ELR (cell line): ENCODE measurements at regions not wholly inside any gene's neighbourhood (a gene's known extent, or its start where the extent isn't known, plus 50 kb on each side); places are given as distances from the start of the nearest gene placed in this dataset.

ENCODE experiments used
- DNase-seq: peaks from one replicate; pipeline ENCODE4 v3.0.0-alpha.2; 2015; ENCODE audit warnings: low read depth

- no peak for DNase-seq
Observed at GRCh38 chr3:150218236-150218635, 189.9 kb upstream of the TSC22D2 start.

- no peak for DNase-seq
Observed at GRCh38 chr3:150217691-150218090, 190.4 kb upstream of the TSC22D2 start.

DNA sequence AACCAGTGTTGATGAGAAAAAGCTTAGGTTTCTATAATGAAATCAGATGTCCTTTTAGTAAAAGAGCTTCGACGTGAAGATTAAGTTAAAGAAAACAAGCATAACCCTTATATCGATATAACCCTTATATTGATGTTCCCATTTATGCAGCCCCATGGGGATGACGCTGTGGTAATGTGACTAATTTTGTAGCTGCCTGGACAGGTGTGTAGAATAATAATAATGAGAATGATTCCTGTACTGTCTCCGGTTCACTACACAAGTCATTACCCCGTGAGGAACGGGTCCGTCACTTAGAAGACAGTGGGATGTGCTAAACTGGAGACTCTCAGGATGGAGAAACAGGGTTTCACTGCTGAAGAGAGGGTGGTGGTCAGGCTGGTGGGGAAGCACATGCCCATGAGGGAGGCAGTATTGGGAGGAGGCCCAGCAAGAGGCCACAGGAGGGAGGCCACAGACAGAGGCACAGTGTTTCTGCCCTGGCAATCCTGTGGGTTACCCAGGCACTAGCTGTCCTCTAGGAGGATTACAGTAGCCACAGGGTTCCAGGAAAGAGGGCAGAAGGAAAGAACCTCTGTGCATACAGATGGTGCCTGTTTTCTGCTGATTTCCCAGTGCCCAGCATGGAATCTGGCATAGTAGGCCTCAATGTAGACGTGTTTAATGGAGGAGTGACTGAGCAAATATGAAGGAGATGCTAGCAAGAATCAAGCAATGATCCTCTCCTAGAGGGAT, 191.1 kb upstream of the TSC22D2 start:
- no peak for DNase-seq

GRCh38 chr3:150216041-150216811, 191.9 kb upstream of the TSC22D2 start:
- peak; percentile 72 for DNase-seq

GRCh38 chr3:150215616-150216015, 192.5 kb upstream of the TSC22D2 start:
- DNase-seq: peak; percentile 17

- DNase-seq: no peak
Observed at GRCh38 chr3:150213577-150213976, 194.5 kb upstream of the TSC22D2 start.

- DNase-seq: no peak
Observed at GRCh38 chr3:150210461-150211110, 197.5 kb upstream of the TSC22D2 start.

DNA sequence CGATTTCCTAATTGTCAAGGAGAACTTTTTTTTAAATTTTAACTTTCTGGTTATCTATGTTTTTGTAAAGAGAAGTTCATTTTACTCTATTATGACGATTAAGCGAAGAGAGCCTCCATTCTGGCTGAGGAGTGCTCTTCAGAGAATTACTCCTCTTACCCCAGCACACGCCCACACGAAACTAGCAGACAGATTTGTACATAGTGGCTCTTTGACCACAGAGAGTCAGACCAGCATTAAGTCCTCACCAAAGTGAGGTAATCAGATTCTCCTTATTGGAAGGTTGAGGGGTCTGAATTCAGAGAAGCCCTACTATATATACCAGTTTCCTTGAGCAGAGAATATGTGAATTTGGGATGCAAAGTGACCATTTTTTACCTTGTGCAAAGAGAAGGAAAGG, 204.8 kb upstream of the TSC22D2 start:
- DNase-seq: no peak

DNA sequence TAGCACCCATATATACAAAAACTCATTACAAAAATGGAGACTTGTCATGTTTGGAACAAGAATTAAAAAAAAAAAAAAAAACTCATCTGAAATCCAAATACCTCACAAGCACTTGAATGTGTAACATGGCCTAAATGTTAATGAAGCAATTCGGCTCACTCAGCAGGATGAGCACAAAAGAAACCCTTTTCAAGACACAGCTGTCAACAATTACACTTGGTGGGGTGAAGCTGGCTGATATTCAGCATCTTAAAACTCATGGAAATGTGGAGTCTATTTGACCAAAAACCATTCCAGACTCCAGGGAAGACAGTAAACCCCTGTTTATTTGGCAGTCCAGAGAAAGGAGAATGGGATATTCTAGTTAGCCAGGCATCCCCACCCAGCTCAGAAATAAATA, 205.4 kb upstream of the TSC22D2 start:
- no peak for DNase-seq

DNA sequence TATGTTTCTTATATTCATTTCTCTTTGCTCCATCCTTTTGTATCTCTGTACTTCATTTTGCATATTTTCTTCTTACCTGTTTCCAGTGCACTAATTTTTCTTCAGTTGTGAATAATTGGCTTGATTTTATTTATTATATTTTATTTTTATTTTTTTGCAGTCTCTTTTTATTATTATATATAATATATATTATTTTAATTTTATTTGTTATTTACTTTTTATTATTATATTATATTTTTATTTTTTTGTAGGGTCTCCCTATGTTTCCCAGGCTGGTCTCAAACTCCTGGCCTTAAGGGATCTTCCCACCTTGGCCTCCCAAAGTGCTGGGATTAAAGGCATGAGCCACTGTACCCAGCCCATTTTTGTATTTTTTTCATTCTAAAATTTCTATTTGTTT, 213.1 kb upstream of the TSC22D2 start:
- DNase-seq: no peak

DNA sequence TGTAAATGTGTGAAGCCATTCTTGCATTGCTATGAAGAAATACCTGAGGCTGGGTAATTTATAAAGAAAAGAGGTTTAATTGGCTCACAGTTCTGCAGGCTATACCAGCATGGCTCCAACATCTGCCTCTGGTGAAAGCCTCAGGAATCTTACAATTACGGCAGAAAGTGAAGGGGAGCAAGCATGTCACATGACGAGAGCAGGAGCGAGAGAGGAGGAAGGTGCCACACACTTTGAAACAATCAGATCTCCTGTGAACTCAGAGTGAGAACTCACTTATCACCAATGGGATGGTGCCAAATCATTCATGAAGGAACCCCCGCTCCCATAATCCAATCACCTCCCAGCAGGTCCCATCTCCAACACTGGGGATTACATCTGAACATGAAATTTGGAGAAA, 213.6 kb upstream of the TSC22D2 start:
- DNase-seq: no peak

- peak; percentile 70 for DNase-seq
Observed at GRCh38 chr3:150184426-150185071, 213.9 kb upstream of the PFN2 start.

DNA sequence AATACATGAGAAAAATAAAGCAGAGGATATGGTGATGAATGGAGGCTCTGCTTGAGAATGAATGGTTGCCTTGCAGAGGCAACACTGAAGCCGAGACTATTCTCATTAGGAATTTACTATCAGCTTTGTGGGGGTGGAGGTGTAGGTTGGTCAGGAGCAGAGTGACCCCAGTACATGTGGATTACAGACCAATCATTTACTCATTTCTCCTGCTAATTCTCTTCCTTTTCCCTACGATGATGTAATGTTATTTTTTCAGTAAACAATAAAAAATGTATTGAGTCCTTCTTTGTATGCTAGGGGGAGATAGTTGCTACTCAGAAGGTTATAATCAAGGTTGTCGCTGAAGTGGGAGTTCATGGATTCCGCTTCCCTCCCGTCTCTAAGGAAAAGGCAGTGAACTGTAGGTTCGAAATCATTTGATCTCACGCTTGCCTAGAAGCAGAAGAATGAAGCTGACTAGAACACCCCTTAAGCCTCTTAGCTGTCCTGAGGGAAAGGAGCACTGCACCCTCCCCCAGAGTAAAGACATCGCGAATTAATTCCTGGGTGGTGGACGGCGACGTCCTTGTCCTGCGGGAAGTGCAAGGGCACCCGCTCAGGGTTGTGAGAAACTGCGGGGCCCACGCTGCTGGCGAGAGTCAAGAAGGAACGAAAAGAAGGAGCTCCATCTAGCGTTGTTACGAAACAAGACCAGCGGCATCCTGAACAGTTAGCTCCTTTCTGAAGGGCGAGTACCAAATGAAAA, 213.2 kb upstream of the PFN2 start:
- DNase-seq: peak; percentile 93

- DNase-seq: no peak
Observed at GRCh38 chr3:150180334-150180733, 209.6 kb upstream of the PFN2 start.

DNA sequence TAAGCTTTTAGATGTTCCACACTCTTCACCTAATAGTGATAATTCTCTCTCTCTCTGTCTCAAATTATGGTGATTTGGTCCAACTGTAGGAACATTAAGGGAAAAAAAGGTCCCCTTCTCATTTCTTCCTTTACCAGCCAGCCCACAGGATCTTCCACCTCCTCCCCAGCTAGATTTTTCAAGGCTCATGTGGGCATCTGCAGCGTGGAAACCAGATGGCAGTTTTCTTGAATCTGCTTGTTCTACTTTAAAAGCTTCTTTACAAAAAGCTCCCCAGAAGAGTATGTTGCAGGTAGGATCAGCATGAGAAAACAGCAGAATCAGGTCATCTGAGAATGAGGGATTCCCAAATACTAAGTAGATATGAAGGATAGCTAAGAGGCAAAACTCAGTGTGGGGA, 208.6 kb upstream of the PFN2 start:
- DNase-seq: no peak

DNA sequence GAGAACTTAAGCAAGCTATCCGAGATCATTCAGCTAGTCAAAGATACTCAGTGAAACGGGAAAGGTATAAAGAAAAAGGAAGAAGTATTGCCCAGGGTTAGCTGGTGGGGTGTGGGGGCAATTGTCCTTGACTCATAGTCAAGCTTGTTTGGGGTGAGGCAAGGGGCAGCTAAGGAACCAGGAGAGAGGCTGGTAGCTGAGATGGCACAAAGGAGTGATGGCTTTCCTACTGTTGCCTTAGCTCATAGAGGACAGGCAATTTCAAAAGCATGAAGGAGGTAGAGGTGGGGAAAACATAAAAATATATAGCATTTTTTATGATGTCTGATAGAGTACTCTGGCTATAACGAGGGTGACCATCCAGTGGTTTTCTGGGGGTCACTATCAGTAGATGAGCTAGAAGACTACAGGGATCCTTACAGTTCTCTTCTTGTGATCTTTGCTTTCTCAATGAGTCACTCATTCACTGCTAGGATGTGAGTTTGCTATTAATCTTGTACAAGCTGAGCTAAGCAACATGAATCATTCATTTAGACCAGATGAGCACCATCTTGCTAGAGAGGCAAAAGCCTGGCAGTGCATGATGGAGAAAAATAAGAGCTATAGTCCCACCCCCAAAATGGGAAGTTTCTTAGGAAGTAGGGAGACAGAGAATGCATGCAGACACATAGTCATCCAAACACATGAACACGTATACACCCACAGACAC, 207.1 kb upstream of the PFN2 start:
- DNase-seq: peak; percentile 84

- no peak for DNase-seq
Observed at GRCh38 chr3:150174179-150174578, 203.5 kb upstream of the PFN2 start.

DNA sequence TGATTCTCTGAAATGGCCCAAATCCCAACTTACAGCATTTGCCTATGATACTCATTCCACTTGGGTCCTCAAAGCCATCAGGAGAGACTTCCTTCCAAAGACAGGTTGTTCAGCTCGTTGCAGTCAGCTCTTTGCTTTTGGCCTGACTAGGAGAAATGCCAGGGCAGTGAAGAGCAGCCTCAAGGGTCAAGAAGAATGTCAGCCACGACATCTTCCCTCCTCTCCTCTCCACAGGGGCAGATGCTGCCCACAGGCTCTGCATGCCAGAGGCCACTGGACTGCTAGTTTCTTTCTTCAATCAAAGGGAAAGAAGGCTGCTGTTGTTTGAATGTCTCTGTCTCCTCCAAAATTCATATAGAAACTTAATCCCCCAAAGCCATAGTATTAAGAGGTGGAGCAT, 201.7 kb upstream of the PFN2 start:
- DNase-seq: no peak

DNA sequence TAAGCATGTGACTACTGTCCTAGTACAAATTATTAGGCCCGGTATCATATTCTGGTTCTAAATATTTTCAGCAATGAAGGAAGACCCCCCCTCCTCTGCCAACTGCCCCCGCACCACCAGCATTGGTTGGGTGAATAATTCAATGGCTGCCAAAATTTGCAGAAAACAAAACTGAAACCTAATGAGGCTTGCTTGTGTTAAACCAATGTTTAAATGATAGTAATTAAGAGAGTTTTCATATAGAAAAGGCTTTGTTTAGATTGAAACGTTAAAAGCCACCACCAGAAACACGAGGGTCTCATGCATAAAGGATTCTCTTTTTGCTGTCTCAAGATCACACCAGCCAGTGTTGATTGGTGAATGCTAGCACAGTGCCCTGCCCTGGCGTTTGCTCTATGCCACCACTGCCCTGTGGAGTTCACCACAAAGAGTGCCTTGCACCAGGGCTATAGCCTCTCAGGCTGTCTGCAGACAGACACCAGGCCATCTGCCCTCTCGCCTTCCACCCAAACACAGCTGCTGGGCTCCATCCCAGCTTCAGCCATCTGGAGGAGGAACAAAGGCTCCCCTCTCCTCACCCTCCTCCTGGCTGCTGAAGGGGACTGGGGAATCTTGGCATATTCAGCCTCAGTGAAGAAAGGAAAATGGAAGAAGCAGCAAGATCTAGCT, 200.3 kb upstream of the PFN2 start:
- DNase-seq: no peak

DNA sequence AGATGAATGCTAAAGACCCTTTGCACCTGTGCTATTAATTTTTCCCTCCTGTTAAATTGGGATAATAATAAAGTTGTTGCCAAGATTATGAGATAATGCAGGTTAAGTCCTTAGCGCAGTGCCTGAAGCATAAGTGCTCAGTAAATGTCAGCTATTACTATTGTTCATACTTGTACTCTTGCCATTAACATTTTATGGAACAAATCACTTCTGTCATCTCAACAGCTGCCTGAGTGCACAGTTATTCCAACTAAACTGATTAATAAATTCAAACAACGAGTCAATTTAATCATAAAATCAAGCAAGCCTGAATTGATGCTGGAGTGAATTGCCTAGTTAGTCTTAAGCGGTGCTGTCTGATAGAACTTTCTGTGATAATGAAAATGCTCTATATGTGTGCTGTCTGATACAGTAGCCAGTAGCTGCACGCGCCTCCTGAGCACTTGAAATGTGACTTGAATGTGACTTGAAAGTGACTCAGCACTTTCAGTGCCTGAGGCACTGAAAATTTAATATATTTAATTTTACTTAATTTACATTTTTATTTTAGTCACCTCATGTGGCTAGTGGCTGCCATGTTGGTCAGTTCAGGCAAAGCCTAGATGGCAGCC, 198.7 kb upstream of the PFN2 start:
- peak; percentile 16 for DNase-seq
